IPS-20b (cell line): ENCODE measurements at regions not wholly inside any gene's neighbourhood (a gene's known extent, or its start where the extent isn't known, plus 50 kb on each side); places are given as distances from the start of the nearest gene placed in this dataset.
"Not testable (repeated sequence)": the region's sequence is repeated elsewhere in the genome, so short reads cannot be mapped to it uniquely, and the experiment has no call there.

Experiments
- H3K27ac ChIP-seq: one replicate; pipeline ENCODE4 v1.5.1; 2013; ENCODE audit warnings: low read length
- H3K27me3 ChIP-seq: 2 replicates; pipeline ENCODE4 v1.6.1; 2013; ENCODE audit warnings: mild to moderate bottlenecking, low read length, inconsistent platforms; ENCODE audit not compliant: insufficient read depth
- H3K36me3 ChIP-seq: 2 replicates; pipeline ENCODE4 v1.6.1; 2013; ENCODE audit warnings: low read depth, mild to moderate bottlenecking, inconsistent platforms, low read length, moderate library complexity; ENCODE audit not compliant: insufficient read depth
- H3K4me1 ChIP-seq: 2 replicates; pipeline ENCODE4 v1.6.1; 2013; ENCODE audit warnings: mild to moderate bottlenecking, control low read depth, inconsistent platforms, low read length, moderate library complexity; ENCODE audit not compliant: insufficient read depth
- H3K4me3 ChIP-seq: 2 replicates; pipeline ENCODE4 v1.5.1; 2013; ENCODE audit warnings: mild to moderate bottlenecking, low read length, inconsistent platforms
- H3K9ac ChIP-seq: 2 replicates; pipeline ENCODE4 v1.6.1; 2013; ENCODE audit warnings: low read depth, mild to moderate bottlenecking, inconsistent platforms, low read length, moderate library complexity
- H3K9me3 ChIP-seq: 2 replicates; pipeline ENCODE4 v1.6.1; 2013; ENCODE audit warnings: mild to moderate bottlenecking, low read depth, low read length, inconsistent platforms; ENCODE audit not compliant: insufficient read depth

DNA sequence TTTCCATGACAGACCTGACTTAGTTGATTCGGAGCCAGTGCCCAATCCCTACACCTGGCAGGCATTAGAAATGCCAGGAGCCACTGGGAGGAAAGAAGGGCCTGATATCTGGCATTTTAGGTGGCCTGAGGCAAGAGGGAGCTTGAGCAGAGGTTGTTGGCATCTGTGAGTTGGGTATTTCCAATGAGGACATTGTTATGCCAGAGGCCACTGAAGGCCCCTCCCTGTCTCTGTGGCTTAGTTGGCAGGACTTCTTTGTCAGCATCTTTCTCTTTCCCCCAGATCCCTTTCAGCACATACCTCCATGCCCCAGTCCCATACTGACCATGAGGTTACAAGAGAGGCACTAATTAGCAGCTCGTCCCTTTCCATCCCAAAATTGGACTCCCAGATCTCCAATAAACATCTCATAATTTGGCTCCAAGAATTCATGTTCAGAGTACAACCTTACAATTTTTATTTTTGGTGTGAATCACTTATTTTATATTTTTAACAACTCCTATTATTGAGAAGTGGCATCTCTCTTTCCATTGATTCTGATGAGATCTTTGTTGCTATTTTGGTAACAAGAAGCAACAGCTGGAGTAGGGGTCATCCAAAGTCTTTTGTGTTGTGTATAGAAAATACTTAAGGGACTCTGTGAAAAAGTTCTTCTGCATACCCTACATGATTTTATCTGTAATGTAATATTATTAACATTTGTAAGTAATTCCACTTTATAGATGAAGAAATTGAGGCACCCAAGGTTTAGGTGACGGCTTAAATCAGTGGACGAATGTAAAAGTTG lies 68.6 kb upstream of the MAP3K1 start:
- Histone ChIP-seq H3K27me3 (no peaks in the 10 kb centered on the region), H3K27ac (no peak overlapping the region), H3K9ac (no peak overlapping the region), H3K9me3 (peaks cover under 1% of the 10 kb centered on the region), H3K36me3 (no peaks in the 10 kb centered on the region), H3K4me3 (no peak overlapping the region), H3K4me1 (no peaks in the 10 kb centered on the region)

- Histone ChIP-seq H3K4me1 (no peaks in the 10 kb centered on the region), H3K27me3 (no peaks in the 10 kb centered on the region), H3K9ac (no peak overlapping the region), H3K4me3 (no peak overlapping the region), H3K36me3 (no peaks in the 10 kb centered on the region), H3K9me3 (no peaks in the 10 kb centered on the region), H3K27ac (no peak overlapping the region)
These were observed 69.5 kb upstream of the MAP3K1 start for GRCh38 chr5:56745864-56746263.

GRCh38 chr5:56740868-56741267 lies 74.5 kb upstream of the MAP3K1 start:
- H3K36me3 ChIP-seq, result no peaks in the 10 kb centered on the region
- H3K9me3 ChIP-seq, result no peaks in the 10 kb centered on the region
- H3K4me3 ChIP-seq, result no peak overlapping the region
- no peak overlapping the region for H3K9ac ChIP-seq
- no peak overlapping the region for H3K27ac ChIP-seq
- no peaks in the 10 kb centered on the region for H3K27me3 ChIP-seq
- peaks cover 3% of the 10 kb centered on the region for H3K4me1 ChIP-seq

- no peak overlapping the region for H3K4me3 ChIP-seq
- no peaks in the 10 kb centered on the region for H3K9me3 ChIP-seq
- H3K27me3 ChIP-seq, result no peaks in the 10 kb centered on the region
- no peak overlapping the region for H3K9ac ChIP-seq
- peaks cover 4% of the 10 kb centered on the region for H3K4me1 ChIP-seq
- H3K27ac ChIP-seq, result no peak overlapping the region
- no peaks in the 10 kb centered on the region for H3K36me3 ChIP-seq
These were observed 75.4 kb upstream of the MAP3K1 start for GRCh38 chr5:56739990-56740389.

GRCh38 chr5:56737951-56738606 lies 77.3 kb upstream of the MAP3K1 start:
- H3K36me3 ChIP-seq, result no peaks in the 10 kb centered on the region
- H3K27me3 ChIP-seq, result no peaks in the 10 kb centered on the region
- H3K4me3 ChIP-seq, result no peak overlapping the region
- H3K4me1 ChIP-seq, result peaks cover 16% of the 10 kb centered on the region
- H3K27ac ChIP-seq, result no peak overlapping the region
- no peak overlapping the region for H3K9ac ChIP-seq
- no peaks in the 10 kb centered on the region for H3K9me3 ChIP-seq

DNA sequence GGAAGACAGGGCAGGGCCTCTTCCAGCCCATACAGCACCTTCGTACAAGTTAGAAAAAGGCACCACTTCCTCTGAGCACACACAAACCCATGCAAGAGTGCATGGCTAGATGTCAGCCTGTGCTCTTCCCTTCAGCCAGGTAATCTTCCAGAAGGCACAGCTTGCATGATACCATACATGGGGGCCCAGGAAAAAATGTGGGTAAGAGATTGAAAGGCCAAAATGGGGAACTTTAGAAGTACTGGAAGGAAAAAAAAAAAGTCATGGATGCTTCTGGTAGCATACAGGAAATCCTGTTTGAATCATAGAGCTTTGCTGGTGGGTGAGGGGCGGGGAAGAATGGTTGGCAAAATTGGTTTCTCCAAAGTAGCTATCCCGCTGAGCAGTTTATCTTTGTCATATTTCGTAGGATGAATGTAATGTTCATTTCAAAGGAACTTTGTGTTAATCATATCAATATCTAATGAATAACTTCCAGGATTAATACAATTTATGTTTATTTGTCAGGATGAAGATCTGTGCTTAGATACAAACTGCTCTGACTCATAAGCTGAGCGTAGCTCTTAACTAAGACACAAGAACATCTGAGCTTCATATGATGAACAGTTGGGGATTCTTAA lies 78.2 kb upstream of the MAP3K1 start:
- Histone ChIP-seq H3K36me3 (no peaks in the 10 kb centered on the region), H3K27ac (no peak overlapping the region), H3K9me3 (no peaks in the 10 kb centered on the region), H3K4me1 (peaks cover 20% of the 10 kb centered on the region), H3K4me3 (no peak overlapping the region), H3K27me3 (no peaks in the 10 kb centered on the region), H3K9ac (no peak overlapping the region)

GRCh38 chr5:56735849-56736641 lies 79.3 kb upstream of the MAP3K1 start:
- peaks cover 22% of the 10 kb centered on the region for H3K4me1 ChIP-seq
- H3K9ac ChIP-seq, result no peak overlapping the region
- H3K4me3 ChIP-seq, result no peak overlapping the region
- H3K27ac ChIP-seq, result no peak overlapping the region
- no peaks in the 10 kb centered on the region for H3K27me3 ChIP-seq
- no peaks in the 10 kb centered on the region for H3K36me3 ChIP-seq
- H3K9me3 ChIP-seq, result no peaks in the 10 kb centered on the region

DNA sequence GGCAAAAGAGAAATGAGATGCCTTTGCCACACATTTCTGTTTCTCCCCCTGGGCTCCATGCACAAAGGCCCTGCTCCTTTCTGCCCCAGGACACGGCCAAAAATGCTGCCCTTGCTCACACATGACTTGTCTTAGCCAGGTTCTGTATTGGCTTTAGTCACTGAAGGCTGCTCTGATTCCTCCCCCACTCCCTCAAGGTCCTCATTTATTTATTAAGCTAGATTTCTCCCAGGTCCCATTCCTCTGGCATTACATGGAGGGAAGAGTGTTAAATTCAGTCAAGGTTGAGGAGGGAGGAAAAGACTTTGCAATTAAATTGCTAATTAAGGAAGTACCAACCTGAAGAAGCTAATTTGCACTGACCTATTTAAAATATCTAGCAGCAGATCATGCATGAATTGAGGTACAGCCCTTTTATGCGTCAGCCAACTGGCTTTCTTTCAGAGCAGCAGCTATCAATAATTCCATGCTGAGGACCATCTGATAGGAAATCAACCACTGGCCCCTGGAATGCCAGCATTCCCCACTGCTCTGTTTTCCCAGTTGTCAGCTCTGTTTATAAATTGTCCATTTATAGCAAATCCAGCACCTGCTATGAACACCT lies 81.2 kb upstream of the MAP3K1 start:
- no peak overlapping the region for H3K27ac ChIP-seq
- H3K36me3 ChIP-seq, result no peaks in the 10 kb centered on the region
- no peak overlapping the region for H3K4me3 ChIP-seq
- no peaks in the 10 kb centered on the region for H3K9me3 ChIP-seq
- H3K9ac ChIP-seq, result no peak overlapping the region
- H3K27me3 ChIP-seq, result no peaks in the 10 kb centered on the region
- peaks cover 22% of the 10 kb centered on the region for H3K4me1 ChIP-seq

GRCh38 chr5:56733580-56733979 lies 81.8 kb upstream of the MAP3K1 start:
- H3K36me3 ChIP-seq, result no peaks in the 10 kb centered on the region
- no peak overlapping the region for H3K9ac ChIP-seq
- H3K9me3 ChIP-seq, result no peaks in the 10 kb centered on the region
- no peak overlapping the region for H3K4me3 ChIP-seq
- peaks cover 22% of the 10 kb centered on the region for H3K4me1 ChIP-seq
- H3K27ac ChIP-seq, result no peak overlapping the region
- H3K27me3 ChIP-seq, result no peaks in the 10 kb centered on the region

DNA sequence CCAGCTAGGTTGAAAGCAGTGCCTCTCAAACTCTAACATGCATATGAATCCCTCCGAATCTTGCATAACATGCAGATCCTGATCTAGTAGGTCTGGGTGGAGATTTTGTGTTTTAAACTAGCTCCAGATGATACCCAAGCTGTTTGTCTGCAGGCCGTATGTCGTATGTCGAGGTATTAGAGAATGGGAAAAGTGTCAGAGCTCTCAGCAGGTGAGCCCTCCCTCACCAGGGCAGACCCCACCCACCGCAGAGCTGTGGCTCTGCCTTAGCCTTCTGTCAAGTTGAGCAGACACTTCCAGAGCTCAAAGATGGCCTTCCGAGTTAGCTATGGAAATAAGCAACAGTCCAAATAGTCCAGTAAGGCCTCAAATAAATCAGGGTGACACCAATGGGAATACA lies 83.2 kb upstream of the MAP3K1 start:
- no peak overlapping the region for H3K27ac ChIP-seq
- H3K27me3 ChIP-seq, result no peaks in the 10 kb centered on the region
- H3K4me1 ChIP-seq, result peaks cover 22% of the 10 kb centered on the region
- no peak overlapping the region for H3K9ac ChIP-seq
- H3K9me3 ChIP-seq, result no peaks in the 10 kb centered on the region
- no peaks in the 10 kb centered on the region for H3K36me3 ChIP-seq
- no peak overlapping the region for H3K4me3 ChIP-seq

- H3K27me3 ChIP-seq, H3K9ac ChIP-seq, H3K9me3 ChIP-seq, H3K36me3 ChIP-seq, H3K27ac ChIP-seq, H3K4me3 ChIP-seq: not testable (repeated sequence)
- peaks cover 22% of the 10 kb centered on the region for H3K4me1 ChIP-seq
These were observed 83.9 kb upstream of the MAP3K1 start for GRCh38 chr5:56731473-56731872.
